Activated CD4-positive, alpha-beta T cell treated with anti-CD3 and anti-CD28 coated beads for 24 hours (primary cell): ENCODE measurements at regions not wholly inside any gene's neighbourhood (a gene's known extent, or its start where the extent isn't known, plus 50 kb on each side); places are given as distances from the start of the nearest gene placed in this dataset.

Experiments
- DNase-seq, 2 donors: peaks; one replicate each; pipeline ENCODE4 v3.0.0-alpha.2; 2020; ENCODE audit warnings: low read depth in 2 of 2

GRCh38 chr4:111792632-111793031 is 352.6 kb upstream of the FAM241A start:
- no peak for DNase-seq

- DNase-seq, result no peak
Observed at GRCh38 chr4:111793433-111794091, 351.7 kb upstream of the FAM241A start.

GRCh38 chr4:111797455-111798163 is 347.6 kb upstream of the FAM241A start:
- DNase-seq, result no peak

- DNase-seq, result no peak
Observed at GRCh38 chr4:111798840-111799239, 346.4 kb upstream of the FAM241A start.

- no peak for DNase-seq
Observed at GRCh38 chr4:111800551-111800950, 344.7 kb upstream of the FAM241A start.

- no peak for DNase-seq
Observed at GRCh38 chr4:111802191-111802590, 343.1 kb upstream of the FAM241A start.

- DNase-seq, result no peak
Observed at GRCh38 chr4:111806331-111806730, 338.9 kb upstream of the FAM241A start.

GRCh38 chr4:111807576-111807975 is 337.7 kb upstream of the FAM241A start:
- DNase-seq, result no peak

GRCh38 chr4:111808174-111808573 is 337.1 kb upstream of the FAM241A start:
- DNase-seq, result no peak

GRCh38 chr4:111811661-111812060 is 333.6 kb upstream of the FAM241A start:
- DNase-seq, result no peak

GRCh38 chr4:111812114-111812513 is 333.1 kb upstream of the FAM241A start:
- no peak for DNase-seq

- DNase-seq, result no peak
Observed at GRCh38 chr4:111812760-111813159, 332.5 kb upstream of the FAM241A start.

GRCh38 chr4:111813555-111814140 is 331.6 kb upstream of the FAM241A start:
- no peak for DNase-seq

- DNase-seq, result no peak
Observed at GRCh38 chr4:111814961-111815360, 330.3 kb upstream of the FAM241A start.

GRCh38 chr4:111821342-111821741 is 323.9 kb upstream of the FAM241A start:
- no peak for DNase-seq

- no peak for DNase-seq
Observed at GRCh38 chr4:111836601-111837000, 308.7 kb upstream of the FAM241A start.

GRCh38 chr4:111837761-111838160 is 307.5 kb upstream of the FAM241A start:
- no peak for DNase-seq

- DNase-seq, result no peak
Observed at GRCh38 chr4:111838406-111838930, 306.8 kb upstream of the FAM241A start.

GRCh38 chr4:111839141-111839540 is 306.1 kb upstream of the FAM241A start:
- no peak for DNase-seq

GRCh38 chr4:111842336-111842735 is 302.9 kb upstream of the FAM241A start:
- DNase-seq, result no peak

GRCh38 chr4:111847296-111848008 is 297.8 kb upstream of the FAM241A start:
- no peak for DNase-seq

- no peak for DNase-seq
Observed at GRCh38 chr4:111849746-111850284, 295.4 kb upstream of the FAM241A start.
